Head of caudate nucleus (tissue), 42 donors: ENCODE measurements at regions not wholly inside any gene's neighbourhood (a gene's known extent, or its start where the extent isn't known, plus 50 kb on each side); places are given as distances from the start of the nearest gene placed in this dataset.
"Not testable (repeated sequence)": the region's sequence is repeated elsewhere in the genome, so short reads cannot be mapped to it uniquely, and the experiment has no call there.

Experiments
- DNase-seq, 42 donors: peaks; one replicate each; pipeline versions ENCODE4 v3.0.0 to v3.0.0-alpha.2; 2020 to 2021; ENCODE audit warnings: mixed read lengths in 7 of 42
- intact Hi-C: fragments of 100-400 bp; cut with DNase I; formaldehyde crosslinking; loops from one replicate; pipeline ENCODE4 v1.15.0; 2022

DNA sequence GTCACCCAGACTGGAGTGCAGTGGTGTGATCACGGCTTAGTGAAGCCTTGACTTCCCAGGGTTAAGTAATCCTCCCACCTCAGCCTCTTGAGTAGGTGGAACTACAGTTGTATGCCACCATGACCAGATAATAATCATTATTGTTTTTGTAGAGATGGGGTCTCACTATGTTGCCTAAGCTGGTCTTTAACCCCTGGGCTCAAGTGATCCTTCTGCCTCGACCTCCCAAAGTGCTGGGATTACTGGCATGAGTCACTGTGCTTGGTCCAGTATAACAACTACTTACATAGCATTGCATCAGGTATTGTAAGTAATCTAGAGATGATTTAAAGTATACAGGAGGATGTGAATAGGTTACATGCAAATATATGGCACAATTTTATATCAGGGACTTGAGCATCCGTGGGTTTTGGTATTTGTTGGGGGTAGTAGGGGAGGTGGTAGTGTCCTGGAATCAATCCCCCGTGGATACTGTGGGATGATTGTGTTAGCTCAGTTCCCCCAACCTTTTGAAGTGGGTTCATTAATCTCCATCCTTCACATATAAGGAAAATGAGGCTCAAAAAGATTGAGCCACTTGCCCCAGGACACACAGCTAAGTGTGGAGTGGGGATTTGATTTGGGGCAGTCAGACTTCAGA, 61.4 kb upstream of the CNIH3 start:
- no peak for DNase-seq
- intact Hi-C loops, result no loop called here

DNA sequence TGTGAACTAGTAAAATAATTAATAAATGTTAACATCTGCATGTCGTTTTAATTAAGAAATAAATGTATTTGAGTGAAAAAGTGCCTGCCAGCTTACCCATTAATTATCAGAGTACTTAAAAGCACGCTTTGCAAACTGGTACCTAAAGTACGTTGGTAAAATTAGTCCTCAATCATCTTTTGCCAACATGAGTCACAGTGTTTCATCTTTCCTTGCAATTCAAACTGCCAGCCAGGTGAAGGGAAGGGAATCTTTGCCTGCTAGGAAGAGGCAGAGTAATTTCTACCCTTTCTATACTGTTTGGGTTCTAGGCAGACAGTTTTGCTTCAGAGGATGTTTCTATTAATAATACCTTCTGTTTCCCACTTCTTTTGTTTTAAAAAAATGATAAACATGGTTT, 57.2 kb upstream of the CNIH3 start:
- DNase-seq, result peak in 16 of 42 donors; percentile 4 to 64 (median 17)
- intact Hi-C loops, result no loop called here

DNA sequence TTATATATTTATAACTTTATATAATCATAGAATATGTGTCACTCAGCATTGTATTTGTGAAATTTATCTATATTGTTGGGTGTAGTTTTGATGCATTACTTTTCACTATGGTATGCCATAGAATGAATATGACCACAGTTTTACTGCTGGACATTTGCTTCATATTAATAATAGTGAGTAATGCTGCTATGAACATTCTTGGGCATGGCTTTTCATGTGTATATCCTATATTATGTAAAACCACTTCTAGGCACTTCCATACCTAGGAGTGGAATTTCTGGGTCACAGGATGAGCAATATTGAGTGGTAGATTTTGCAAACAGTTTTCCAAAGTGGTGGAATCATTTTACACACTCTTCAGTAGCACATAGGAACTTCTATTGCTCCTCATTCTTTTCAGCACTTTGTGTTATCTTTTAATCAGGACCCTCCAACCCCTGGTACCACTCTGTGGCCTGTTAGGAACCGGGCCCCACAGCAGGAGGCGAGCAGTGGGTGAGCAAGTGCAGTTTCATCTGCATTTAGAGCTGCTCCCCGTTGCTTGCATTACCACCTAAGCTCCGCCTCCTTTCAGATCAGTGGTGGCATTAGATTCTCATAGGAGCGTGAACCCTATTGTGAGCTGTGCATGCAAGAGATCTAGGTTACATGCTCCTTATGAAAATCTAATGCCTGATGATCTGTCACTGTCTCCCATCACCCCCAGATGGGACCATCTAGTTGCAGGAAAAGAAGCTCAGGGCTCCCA, 56.0 kb upstream of the CNIH3 start:
- intact Hi-C loops, result no loop called here
- no peak for DNase-seq

DNA sequence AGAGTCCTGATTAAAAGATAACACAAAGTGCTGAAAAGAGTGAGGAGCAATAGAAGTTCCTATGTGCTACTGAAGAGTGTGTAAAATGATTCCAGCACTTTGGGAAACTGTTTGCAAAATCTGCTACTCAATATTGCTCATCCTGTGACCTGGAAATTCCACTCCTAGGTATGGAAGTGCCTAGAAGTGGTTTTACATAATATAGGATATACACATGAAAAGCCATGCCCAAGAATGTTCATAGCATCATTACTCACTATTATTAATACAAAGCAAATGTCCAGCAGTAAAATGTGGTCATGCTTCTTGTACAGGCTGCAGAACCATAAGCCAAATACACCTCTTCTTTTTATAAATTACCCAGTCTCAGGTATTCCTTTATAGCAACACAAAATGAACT, 53.2 kb upstream of the CNIH3 start:
- DNase-seq, intact Hi-C loops: not testable (repeated sequence)

DNA sequence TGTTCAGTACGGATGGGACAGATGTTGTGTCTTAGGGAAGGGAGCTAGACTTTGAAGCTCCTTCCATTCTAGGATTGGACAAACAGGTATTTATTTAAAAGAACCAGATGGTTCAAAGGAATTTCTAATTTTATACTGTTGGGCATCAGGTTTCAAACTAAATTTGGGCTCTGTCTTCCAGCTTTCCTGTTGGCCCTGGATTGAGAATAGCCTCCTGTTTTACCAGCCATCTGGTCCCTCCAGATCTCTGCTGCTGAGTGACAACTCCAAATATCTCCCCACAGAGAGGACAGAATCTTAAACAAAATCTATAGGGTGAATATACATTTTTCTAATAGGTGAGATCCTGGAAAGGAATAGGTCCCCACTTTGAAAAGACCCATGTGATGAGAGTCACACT, 52.5 kb upstream of the CNIH3 start:
- intact Hi-C loops, result no loop called here
- DNase-seq, result no peak

DNA sequence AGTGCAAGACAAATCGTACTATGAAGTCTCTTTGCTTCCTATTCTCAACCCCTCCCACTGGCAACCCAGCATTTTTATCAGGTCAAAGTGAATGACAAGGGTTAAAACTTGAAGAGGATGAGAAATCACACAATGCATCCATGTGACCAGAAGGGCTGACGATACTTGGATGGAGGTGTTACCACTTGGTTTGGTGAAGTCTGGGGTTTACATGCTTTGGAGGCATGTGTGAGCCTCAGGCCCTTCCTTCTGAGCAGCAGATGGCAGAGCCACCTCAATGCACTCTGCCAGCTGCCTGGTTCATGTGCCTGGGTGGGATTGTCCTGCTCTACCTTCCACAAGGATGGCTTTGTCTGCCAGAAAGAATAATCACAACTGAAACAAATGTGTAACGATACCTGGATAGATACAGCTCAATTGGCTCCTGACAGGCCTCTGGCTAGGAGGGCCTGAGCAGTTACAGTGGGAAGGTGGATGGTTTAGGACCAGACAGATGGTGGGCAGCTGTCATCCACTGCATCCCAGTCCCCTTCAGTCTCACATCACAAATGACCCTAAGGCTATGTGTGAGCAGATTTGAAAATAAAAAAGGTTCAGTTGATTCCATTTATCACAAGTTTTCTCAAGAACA, 51.5 kb upstream of the CNIH3 start:
- DNase-seq, result no peak
- intact Hi-C loops, result no loop called here

DNA sequence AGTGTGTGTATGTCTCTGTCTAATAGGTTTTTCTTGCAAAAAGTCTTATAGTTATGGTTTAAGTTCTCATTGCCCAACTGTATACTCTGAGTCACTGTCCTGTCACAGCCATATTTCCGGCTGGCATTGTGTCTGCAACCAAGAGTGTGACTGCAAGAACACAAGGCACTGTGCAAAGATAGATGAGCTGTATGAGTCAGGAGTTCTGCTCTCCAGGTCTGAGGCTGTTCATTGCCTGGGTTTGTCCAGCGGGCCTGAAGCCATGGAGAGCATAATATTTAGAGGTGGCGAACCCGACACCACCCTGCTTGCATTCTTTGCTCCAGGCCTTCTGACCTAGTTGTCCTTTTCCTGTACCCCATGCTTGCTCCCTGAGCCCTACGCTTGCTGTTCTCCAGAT, 50.9 kb upstream of the CNIH3 start:
- DNase-seq, result no peak
- intact Hi-C loops, result no loop called here

DNA sequence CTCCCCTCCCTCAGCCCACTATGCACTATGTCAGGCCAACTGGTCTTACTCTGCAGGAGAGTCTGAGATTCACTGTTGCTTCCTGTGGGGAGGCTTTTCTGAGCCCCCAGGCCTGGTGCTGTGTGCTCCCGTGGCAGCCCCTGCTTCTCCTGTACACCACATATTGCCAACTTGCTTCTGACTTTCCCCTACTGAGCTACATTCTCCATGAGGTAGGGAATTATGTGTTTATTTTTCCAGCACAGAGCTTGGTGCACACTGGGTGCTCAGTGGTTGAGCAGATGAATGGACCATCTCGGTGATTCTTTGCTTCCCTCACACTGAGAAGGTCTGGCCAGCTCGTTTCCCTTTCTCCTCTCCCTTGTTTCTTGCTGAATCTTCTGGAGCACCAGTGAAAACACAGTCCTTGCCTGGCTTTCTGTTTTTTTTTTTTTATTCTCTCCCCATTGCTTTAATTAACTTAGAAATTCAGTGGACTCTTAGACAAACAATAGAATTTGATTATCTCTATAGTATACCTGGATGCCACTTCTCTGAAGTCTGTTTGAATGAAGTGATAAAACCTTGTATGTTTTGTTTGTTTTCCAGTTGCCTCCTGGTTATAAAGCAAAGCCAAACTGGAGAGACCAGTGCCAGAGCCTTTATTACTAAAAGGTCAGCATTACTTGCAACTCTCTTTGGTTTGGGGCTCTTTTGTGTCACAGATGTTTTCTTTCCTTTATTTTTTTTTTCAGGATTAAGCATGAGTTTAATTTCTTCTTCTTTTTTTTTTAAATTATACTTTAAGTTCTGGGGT, 50.3 kb upstream of the CNIH3 start:
- intact Hi-C loops, result no loop called here
- DNase-seq, result no peak
